AG04450 (cell line): ENCODE measurements at regions not wholly inside any gene's neighbourhood (a gene's known extent, or its start where the extent isn't known, plus 50 kb on each side); places are given as distances from the start of the nearest gene placed in this dataset.
"Not testable (repeated sequence)": the region's sequence is repeated elsewhere in the genome, so short reads cannot be mapped to it uniquely, and the experiment has no call there.

Source experiments
- CTCF ChIA-PET: fragments of 300-600, 350-600 bp; formaldehyde crosslinking; extraction: SDS; loops from one replicate; lab custom pipeline; 2022; ENCODE audit warnings: antibody characterized with exemption, inconsistent platforms; lab: Charles Lee
- POLR2A ChIA-PET: fragments of 350-600 bp; formaldehyde crosslinking; extraction: SDS; loops from one replicate; lab custom pipeline; 2021; ENCODE audit warnings: antibody characterized with exemption, inconsistent platforms; lab: Yijun Ruan, JAX
- DNase-seq: peaks from one replicate; pipeline ENCODE4 v3.0.0-alpha.2; 2011; ENCODE audit warnings: low read depth, low spot score
- H3K27ac ChIP-seq: one replicate; pipeline ENCODE4 v1.5.1; 2012; ENCODE audit warnings: low read depth, low read length, control low read depth
- H3K27me3 ChIP-seq: one replicate; pipeline ENCODE4 v1.6.0; 2012; ENCODE audit warnings: low read length; ENCODE audit not compliant: control insufficient read depth, insufficient read depth
- H3K4me3 ChIP-seq: 2 replicates; pipeline ENCODE4 v1.5.1; 2011; ENCODE audit warnings: mild to moderate bottlenecking, low read depth, low read length, control low read depth
- H3K9me3 ChIP-seq: 2 replicates; pipeline ENCODE4 v1.5.1; 2012; ENCODE audit warnings: low read length; ENCODE audit not compliant: control insufficient read depth, insufficient read depth
- TF ChIP-seq, protein P1 (sequence below): IDR thresholded peaks from 2 replicates; pipeline ENCODE4 v1.5.1; 2011; ENCODE audit warnings: low read depth, low read length, control low read depth, inconsistent platforms

DNA sequence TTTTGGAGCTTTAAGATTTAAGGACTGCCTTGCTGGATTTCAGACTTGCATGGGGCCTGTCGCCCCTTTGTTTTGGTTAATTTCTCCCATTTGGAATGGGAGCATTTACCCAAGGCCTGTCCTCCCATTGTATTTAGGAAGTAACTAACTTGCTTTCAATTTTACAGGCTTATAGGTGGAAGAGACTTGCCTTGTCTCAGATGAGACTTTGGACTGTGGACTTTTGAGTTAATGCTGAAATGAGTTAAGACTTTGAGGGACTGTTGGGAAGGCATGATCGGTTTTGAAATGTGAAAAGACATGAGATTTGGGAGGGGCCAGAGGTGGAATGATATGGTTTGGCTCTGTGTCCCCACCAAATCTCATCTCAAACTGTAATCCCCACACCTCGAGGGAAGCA lies 56.5 kb upstream of the TNFSF10 start:
- H3K9me3 ChIP-seq, H3K27ac ChIP-seq, H3K27me3 ChIP-seq, H3K4me3 ChIP-seq, DNase-seq: not testable (repeated sequence)
- POLR2A ChIA-PET: interaction anchor here (0.6 kb wide), 1 partner anchor 117 kb away, joined by 3 read pairs; no protein-coding TSS in a partner anchor
- CTCF ChIA-PET: interaction anchor here (2.6 kb wide), 1 partner anchor 17 kb away, joined by 13 read pairs; no protein-coding TSS in a partner anchor

DNA sequence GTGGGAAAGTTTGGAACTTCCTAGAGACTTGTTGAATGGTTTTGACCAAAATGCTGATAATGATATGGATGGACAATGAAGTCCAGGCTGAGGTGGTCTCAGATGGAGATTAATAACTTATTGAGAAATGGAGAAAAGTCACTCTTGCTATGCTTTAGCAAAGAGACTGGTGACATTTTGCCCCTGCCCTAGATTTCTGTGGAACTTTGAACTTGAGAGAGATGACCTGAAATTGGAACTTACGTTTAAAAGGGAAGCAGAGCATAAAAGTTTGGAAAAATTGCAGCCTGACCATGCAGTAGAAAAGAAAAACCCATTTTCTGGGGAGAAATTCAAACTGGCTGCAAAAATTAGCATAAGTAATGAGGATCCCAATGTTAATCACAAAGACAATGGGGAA lies 55.5 kb upstream of the TNFSF10 start:
- H3K4me3 ChIP-seq, DNase-seq, H3K9me3 ChIP-seq, H3K27ac ChIP-seq, POLR2A ChIA-PET, CTCF ChIA-PET, H3K27me3 ChIP-seq: not testable (repeated sequence)

DNA sequence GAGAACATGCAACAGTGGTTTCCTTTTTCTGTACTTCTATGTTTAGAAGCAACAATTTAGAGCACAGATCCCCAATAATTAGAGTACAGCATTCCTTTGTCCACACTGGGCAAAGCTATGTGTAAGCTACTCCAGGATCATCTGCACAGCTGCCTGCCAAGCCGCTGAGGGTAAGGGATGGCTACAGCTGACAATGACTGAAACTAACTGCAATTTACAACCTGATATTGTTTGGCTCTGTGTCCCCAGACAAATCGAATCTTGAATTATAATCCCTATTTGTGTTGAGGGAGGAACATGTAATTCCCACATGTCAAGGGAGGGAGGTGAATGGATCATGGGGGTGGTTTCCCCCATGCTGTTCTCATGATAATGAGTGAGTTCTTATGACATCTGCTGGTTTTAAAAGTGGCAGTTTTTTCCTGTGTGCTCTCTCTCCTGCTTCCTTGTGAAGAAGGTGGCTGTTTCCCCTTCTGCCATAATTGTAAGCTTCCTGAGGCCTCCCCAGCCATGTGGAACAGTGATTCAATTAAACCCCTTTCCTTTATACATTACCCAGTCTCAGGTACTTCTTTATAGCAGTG lies 54.8 kb upstream of the TNFSF10 start:
- POLR2A ChIA-PET: no interaction called here
- no peaks in the 10 kb centered on the region for H3K9me3 ChIP-seq
- DNase-seq: no peak
- CTCF ChIA-PET: no interaction called here
- H3K27ac ChIP-seq: no peak overlapping the region
- TF ChIP-seq, protein P1, sequence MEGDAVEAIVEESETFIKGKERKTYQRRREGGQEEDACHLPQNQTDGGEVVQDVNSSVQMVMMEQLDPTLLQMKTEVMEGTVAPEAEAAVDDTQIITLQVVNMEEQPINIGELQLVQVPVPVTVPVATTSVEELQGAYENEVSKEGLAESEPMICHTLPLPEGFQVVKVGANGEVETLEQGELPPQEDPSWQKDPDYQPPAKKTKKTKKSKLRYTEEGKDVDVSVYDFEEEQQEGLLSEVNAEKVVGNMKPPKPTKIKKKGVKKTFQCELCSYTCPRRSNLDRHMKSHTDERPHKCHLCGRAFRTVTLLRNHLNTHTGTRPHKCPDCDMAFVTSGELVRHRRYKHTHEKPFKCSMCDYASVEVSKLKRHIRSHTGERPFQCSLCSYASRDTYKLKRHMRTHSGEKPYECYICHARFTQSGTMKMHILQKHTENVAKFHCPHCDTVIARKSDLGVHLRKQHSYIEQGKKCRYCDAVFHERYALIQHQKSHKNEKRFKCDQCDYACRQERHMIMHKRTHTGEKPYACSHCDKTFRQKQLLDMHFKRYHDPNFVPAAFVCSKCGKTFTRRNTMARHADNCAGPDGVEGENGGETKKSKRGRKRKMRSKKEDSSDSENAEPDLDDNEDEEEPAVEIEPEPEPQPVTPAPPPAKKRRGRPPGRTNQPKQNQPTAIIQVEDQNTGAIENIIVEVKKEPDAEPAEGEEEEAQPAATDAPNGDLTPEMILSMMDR: no peak
- H3K4me3 ChIP-seq: no peak overlapping the region
- H3K27me3 ChIP-seq: no peaks in the 10 kb centered on the region

DNA sequence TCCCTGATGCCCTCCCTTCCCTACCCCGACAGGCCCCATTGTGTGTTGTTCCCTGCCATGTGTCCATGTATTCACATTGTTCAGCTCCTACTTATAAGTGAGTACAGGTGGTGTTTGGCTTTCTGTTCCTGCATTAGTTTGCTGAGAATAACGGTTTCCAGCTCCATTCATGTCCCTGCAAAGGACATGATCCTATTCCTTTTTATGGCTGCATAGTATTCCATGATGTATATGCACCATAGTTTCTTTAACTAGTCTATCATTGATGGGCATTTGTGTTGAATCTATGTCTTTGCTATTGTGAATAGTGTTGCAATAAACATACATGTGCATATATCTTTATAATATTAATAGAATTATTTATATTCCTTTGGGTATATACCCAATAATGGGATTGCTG lies 52.1 kb upstream of the TNFSF10 start:
- ChIA-PET POLR2A (no interaction called here), CTCF (interaction anchor here (1.3 kb wide), 1 partner anchor 21 kb away, joined by 3 read pairs; no protein-coding TSS in a partner anchor)
- H3K27ac ChIP-seq: no peak overlapping the region
- no peak overlapping the region for H3K4me3 ChIP-seq
- TF ChIP-seq, protein P1: no peak
- no peak for DNase-seq
- H3K9me3 ChIP-seq: peaks cover 4% of the 10 kb centered on the region; the same call in 1 of the 2 replicates
- no peaks in the 10 kb centered on the region for H3K27me3 ChIP-seq

DNA sequence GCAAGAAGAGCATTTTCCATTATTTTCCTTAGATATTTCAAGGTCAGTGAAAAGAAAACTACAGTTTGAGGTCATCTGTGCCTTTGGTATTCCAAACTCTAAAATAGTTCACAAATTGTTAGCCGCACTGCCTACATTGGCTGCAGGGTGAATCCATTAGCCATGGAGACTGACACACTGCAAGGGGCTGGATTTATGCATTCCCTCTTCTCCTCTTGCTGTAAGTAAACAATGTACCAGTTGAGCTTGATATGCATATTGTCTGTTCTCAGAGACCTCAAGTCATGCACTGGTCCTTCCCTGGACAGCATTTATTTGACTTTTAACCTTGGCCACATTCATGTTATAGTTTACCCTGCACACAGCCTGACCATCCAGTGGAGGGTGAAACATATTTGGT lies 50.2 kb upstream of the TNFSF10 start:
- ChIA-PET POLR2A (no interaction called here), CTCF (no interaction called here)
- no peak for DNase-seq
- TF ChIP-seq, protein P1: no peak
- Histone ChIP-seq H3K27ac (no peak overlapping the region), H3K9me3 (peaks cover 4% of the 10 kb centered on the region; the same call in 1 of the 2 replicates), H3K27me3 (no peaks in the 10 kb centered on the region), H3K4me3 (no peak overlapping the region)
